ENCODE measurements at regions not wholly inside any gene's neighbourhood (a gene's known extent, or its start where the extent isn't known, plus 50 kb on each side); places are given as distances from the start of the nearest gene placed in this dataset.

- Mint-ChIP-seq H3K36me3 (ENCODE audit: low read depth) (peaks cover 3% of the 10 kb centered on the region), H3K4me1 (no peaks in the 10 kb centered on the region), H3K9me3 (ENCODE audit: low read depth) (peaks cover 19% of the 10 kb centered on the region), H3K4me3 (no peak overlapping the region), H3K27me3 (no peaks in the 10 kb centered on the region), H3K27ac (no peak overlapping the region)
- no peak for DNase-seq
- POLR2A ChIA-PET, result no interaction called here
- ATAC-seq, result no peak
- CTCF ChIA-PET, result interaction anchor here (0.9 to 2.3 kb wide), 2 partner anchors 12 to 132 kb away, joined by 3 to 8 read pairs; no protein-coding TSS in a partner anchor
- intact Hi-C loops (cut with DNase I, micrococcal nuclease), result no loop called here
Measured at GRCh38 chr2:189274361-189274760, 94.8 kb upstream of the COL5A2 start.

GRCh38 chr2:189276277-189276676 lies 96.7 kb upstream of the COL5A2 start:
- POLR2A ChIA-PET, result no interaction called here
- Mint-ChIP-seq H3K4me3 (no peak overlapping the region), H3K27ac (no peak overlapping the region), H3K36me3 (ENCODE audit: low read depth) (no peaks in the 10 kb centered on the region), H3K27me3 (no peaks in the 10 kb centered on the region), H3K9me3 (ENCODE audit: low read depth) (peaks cover 6% of the 10 kb centered on the region), H3K4me1 (no peaks in the 10 kb centered on the region)
- CTCF ChIA-PET, result no interaction called here
- DNase-seq (no peak), ATAC-seq (no peak)
- intact Hi-C loops (cut with DNase I, micrococcal nuclease), result no loop called here

DNA sequence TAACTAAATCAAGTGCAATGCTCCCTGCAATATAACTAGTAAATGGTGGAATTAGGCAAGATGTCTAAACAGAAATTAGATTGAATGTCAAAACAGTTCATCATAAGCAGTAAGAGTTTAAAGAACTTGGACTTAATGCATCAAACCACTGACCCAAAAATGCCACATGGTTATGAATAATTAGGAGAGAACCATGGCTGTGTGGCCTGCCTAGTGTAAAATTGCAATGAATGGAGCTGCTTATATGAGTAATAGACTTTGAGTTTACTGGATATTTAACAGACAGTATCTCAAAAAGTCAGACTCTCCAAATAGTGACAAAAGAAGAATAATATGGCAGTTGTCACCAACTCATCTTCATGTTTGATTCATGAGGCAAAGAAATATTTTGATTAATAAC lies 101.6 kb upstream of the COL5A2 start:
- Mint-ChIP-seq H3K9me3 (ENCODE audit: low read depth) (no peaks in the 10 kb centered on the region), H3K27me3 (no peaks in the 10 kb centered on the region), H3K27ac (no peak overlapping the region), H3K36me3 (ENCODE audit: low read depth) (no peaks in the 10 kb centered on the region), H3K4me3 (no peak overlapping the region), H3K4me1 (peaks cover 14% of the 10 kb centered on the region)
- ATAC-seq (no peak), DNase-seq (no peak)
- CTCF ChIA-PET, result no interaction called here
- intact Hi-C loops (cut with DNase I, micrococcal nuclease), result no loop called here
- POLR2A ChIA-PET, result no interaction called here

DNA sequence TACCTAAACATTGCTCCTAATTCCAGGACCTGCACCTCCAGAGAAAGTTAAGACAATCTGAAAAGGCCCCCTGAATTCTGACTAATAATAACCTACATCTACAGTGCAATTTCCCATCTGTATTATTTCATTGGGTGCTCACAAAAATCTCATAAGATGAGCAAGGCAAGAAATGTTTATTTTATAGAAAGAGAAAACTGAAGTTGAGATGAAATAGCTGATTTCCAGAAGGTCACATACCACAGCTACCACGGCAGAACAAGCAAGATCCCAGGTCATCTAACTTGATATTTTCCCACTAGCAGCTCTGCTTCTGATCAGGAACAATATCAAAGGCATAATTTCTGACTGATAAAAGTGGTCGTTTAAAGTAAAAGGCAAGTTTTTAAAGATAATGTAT lies 105.8 kb upstream of the COL5A2 start:
- Mint-ChIP-seq H3K9me3 (ENCODE audit: low read depth) (peaks cover 3% of the 10 kb centered on the region), H3K4me3 (no peak overlapping the region), H3K27ac (peak overlapping the region; percentile 24), H3K4me1 (peaks cover 34% of the 10 kb centered on the region), H3K27me3 (no peaks in the 10 kb centered on the region), H3K36me3 (ENCODE audit: low read depth) (peaks cover 6% of the 10 kb centered on the region)
- ATAC-seq, result no peak
- intact Hi-C loops (cut with DNase I, micrococcal nuclease), result no loop called here
- POLR2A ChIA-PET, result no interaction called here
- DNase-seq, result no peak
- CTCF ChIA-PET, result interaction anchor here (0.8 to 1.5 kb wide), 5 partner anchors 10 to 191 kb away, joined by 3 to 8 read pairs (median 5); no protein-coding TSS in a partner anchor

GRCh38 chr2:189285962-189286645 lies 106.5 kb upstream of the COL5A2 start:
- Mint-ChIP-seq H3K27me3 (no peaks in the 10 kb centered on the region), H3K9me3 (ENCODE audit: low read depth) (peaks cover 4% of the 10 kb centered on the region), H3K4me1 (peaks cover 36% of the 10 kb centered on the region), H3K27ac (peak overlapping the region; percentile 70), H3K4me3 (no peak overlapping the region), H3K36me3 (ENCODE audit: low read depth) (peaks cover 7% of the 10 kb centered on the region)
- POLR2A ChIA-PET, result no interaction called here
- intact Hi-C loops (cut with DNase I, micrococcal nuclease), result loop anchor here in 1 of 2 experiments (2.0 kb wide), 1 partner anchor 127 kb away; no protein-coding TSS in a partner anchor
- CTCF ChIA-PET, result interaction anchor here (0.6 to 1.5 kb wide), 5 partner anchors 11 to 192 kb away, joined by 3 to 8 read pairs (median 5); no protein-coding TSS in a partner anchor
- no peak for ATAC-seq
- DNase-seq, result no peak

DNA sequence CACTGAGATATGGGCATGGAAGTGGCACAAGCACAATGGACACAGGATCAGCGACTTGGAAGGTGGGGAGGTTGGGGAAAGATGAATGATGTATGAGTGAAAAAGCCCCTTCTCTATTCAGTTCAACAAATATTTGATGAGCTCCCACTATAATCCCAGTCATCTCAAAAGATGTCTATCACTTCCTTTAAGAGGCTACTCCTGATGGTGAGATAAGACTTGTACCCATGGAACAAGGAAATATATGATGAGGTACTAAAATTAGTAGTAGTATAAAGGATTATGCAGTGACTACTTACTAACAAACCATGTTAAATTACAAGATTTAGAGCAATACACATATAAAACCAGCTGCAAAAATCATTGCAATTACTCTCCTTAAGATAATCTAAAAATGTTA lies 107.8 kb upstream of the COL5A2 start:
- Mint-ChIP-seq H3K4me1 (peaks cover 47% of the 10 kb centered on the region), H3K27ac (no peak overlapping the region), H3K36me3 (ENCODE audit: low read depth) (peaks cover 7% of the 10 kb centered on the region), H3K9me3 (ENCODE audit: low read depth) (peaks cover 4% of the 10 kb centered on the region), H3K27me3 (no peaks in the 10 kb centered on the region), H3K4me3 (no peak overlapping the region)
- intact Hi-C loops (cut with DNase I, micrococcal nuclease), result loop anchor here in 1 of 2 experiments (2.0 kb wide), 1 partner anchor 125 kb away; no protein-coding TSS in a partner anchor
- CTCF ChIA-PET, result interaction anchor here (0.8 to 1.9 kb wide), 7 partner anchors 9 to 193 kb away, joined by 3 to 22 read pairs (median 5); no protein-coding TSS in a partner anchor
- DNase-seq, result no peak
- POLR2A ChIA-PET, result no interaction called here
- no peak for ATAC-seq

GRCh38 chr2:189287982-189288521 lies 108.5 kb upstream of the COL5A2 start:
- Mint-ChIP-seq H3K27ac (peak overlapping the region; percentile 23), H3K36me3 (ENCODE audit: low read depth) (peaks cover 7% of the 10 kb centered on the region), H3K4me3 (no peak overlapping the region), H3K9me3 (ENCODE audit: low read depth) (peaks cover 4% of the 10 kb centered on the region), H3K27me3 (no peaks in the 10 kb centered on the region), H3K4me1 (peaks cover 48% of the 10 kb centered on the region)
- intact Hi-C loops (cut with DNase I, micrococcal nuclease), result loop anchor here (1.0 to 2.0 kb wide), 4 partner anchors 125 to 765 kb away; no protein-coding TSS in a partner anchor
- ATAC-seq (peak; percentile 85), DNase-seq (no peak)
- ChIA-PET CTCF (interaction anchor here (0.8 to 1.9 kb wide), 8 partner anchors 8 to 193 kb away, joined by 3 to 22 read pairs (median 4); no protein-coding TSS in a partner anchor), POLR2A (no interaction called here)

GRCh38 chr2:189291460-189291859 lies 111.9 kb upstream of the COL5A2 start:
- Mint-ChIP-seq H3K36me3 (ENCODE audit: low read depth) (peaks cover 7% of the 10 kb centered on the region), H3K9me3 (ENCODE audit: low read depth) (peaks cover 4% of the 10 kb centered on the region), H3K27ac (peak overlapping the region; percentile 51), H3K4me3 (no peak overlapping the region), H3K4me1 (peaks cover 45% of the 10 kb centered on the region), H3K27me3 (no peaks in the 10 kb centered on the region)
- peak; percentile 43 for ATAC-seq
- ChIA-PET POLR2A (no interaction called here), CTCF (no interaction called here)
- intact Hi-C loops (cut with DNase I, micrococcal nuclease), result loop anchor here (1.0 to 10.0 kb wide), 3 partner anchors 9 to 153 kb away; partner anchors contain the start of gene WDR75 (in 1 of the 2)
- DNase-seq, result no peak

DNA sequence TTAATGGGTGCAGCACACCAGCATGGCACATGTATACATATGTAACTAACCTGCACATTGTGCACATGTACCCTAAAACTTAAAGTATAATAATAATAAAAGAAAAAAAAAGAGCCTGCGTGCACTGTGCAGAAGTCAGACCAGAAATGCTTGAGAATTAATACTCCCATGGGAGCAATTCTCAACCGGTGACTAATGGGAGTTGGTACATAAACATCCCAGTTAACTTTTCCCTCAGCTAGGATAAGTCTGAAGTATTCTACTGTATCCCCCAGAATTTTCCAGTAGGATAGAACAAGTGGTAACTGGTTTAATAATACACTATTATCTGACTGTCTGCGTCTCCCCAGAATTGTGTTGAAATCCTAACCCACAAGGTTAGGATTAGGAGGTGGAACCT lies 113.6 kb upstream of the COL5A2 start:
- H3K27ac Mint-ChIP-seq, result no peak overlapping the region
- intact Hi-C loops (cut with DNase I, micrococcal nuclease), result loop anchor here in 1 of 2 experiments (10.0 kb wide), 1 partner anchor 152 kb away; the partner anchor contains the start of gene WDR75
- ChIA-PET CTCF (no interaction called here), POLR2A (no interaction called here)
- ATAC-seq (no peak), DNase-seq (no peak)
- H3K4me3 Mint-ChIP-seq, result no peak overlapping the region
- peaks cover 48% of the 10 kb centered on the region for H3K4me1 Mint-ChIP-seq
- peaks cover 7% of the 10 kb centered on the region for H3K36me3 Mint-ChIP-seq (ENCODE audit: low read depth)
- H3K27me3 Mint-ChIP-seq, result no peaks in the 10 kb centered on the region
- peaks cover 4% of the 10 kb centered on the region for H3K9me3 Mint-ChIP-seq (ENCODE audit: low read depth)

DNA sequence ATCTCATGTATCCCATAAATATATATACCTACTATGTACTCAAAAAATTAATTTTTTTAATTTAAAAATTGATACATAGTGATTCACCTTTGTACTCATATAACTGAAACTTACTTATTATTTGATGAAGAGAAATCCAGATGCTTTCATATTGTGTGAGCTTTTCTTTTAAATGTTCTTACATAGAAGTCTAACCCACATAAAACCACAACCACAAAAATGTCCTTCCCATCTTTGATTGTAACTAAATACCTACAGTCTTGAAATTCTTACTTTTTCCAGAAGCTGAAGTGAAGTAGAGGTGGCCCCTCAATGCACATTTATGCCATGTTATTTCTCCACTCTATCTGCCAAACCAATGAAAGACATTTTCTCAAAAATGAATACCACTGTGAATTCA lies 117.9 kb upstream of the COL5A2 start:
- ATAC-seq (no peak), DNase-seq (no peak)
- Mint-ChIP-seq H3K9me3 (ENCODE audit: low read depth) (no peaks in the 10 kb centered on the region), H3K4me3 (no peak overlapping the region), H3K36me3 (ENCODE audit: low read depth) (peaks cover 5% of the 10 kb centered on the region), H3K27me3 (no peaks in the 10 kb centered on the region), H3K27ac (peak overlapping the region; percentile 65), H3K4me1 (peaks cover 67% of the 10 kb centered on the region)
- POLR2A ChIA-PET, result no interaction called here
- intact Hi-C loops (cut with DNase I, micrococcal nuclease), result loop anchor here in 1 of 2 experiments (10.0 kb wide), 1 partner anchor 147 kb away; the partner anchor contains the start of gene WDR75
- CTCF ChIA-PET, result interaction anchor here (0.6 to 0.7 kb wide), 2 partner anchors 10 to 32 kb away, joined by 3 read pairs; no protein-coding TSS in a partner anchor

GRCh38 chr2:189298038-189298437 lies 118.5 kb upstream of the COL5A2 start:
- peaks cover 72% of the 10 kb centered on the region for H3K4me1 Mint-ChIP-seq
- POLR2A ChIA-PET, result no interaction called here
- H3K4me3 Mint-ChIP-seq, result no peak overlapping the region
- CTCF ChIA-PET, result interaction anchor here (0.7 kb wide), 1 partner anchor 32 kb away, joined by 3 read pairs; no protein-coding TSS in a partner anchor
- H3K27me3 Mint-ChIP-seq, result no peaks in the 10 kb centered on the region
- H3K9me3 Mint-ChIP-seq (ENCODE audit: low read depth), result no peaks in the 10 kb centered on the region
- ATAC-seq (no peak), DNase-seq (no peak)
- peaks cover 5% of the 10 kb centered on the region for H3K36me3 Mint-ChIP-seq (ENCODE audit: low read depth)
- H3K27ac Mint-ChIP-seq, result peak overlapping the region; percentile 65
- intact Hi-C loops (cut with DNase I, micrococcal nuclease), result loop anchor here in 1 of 2 experiments (10.0 kb wide), 1 partner anchor 147 kb away; the partner anchor contains the start of gene WDR75

All from activated CD4-positive, alpha-beta T cell treated with anti-CD3 and anti-CD28 coated beads for 36 hours (primary cell).